Stimulated activated CD4-positive, alpha-beta T cell treated with anti-CD3 and anti-CD28 coated beads, Interleukin-12 subunit alpha, Interleukin-12 subunit beta, amount 100 ng/mL, for 24 hours (primary cell): ENCODE measurements at regions not wholly inside any gene's neighbourhood (a gene's known extent, or its start where the extent isn't known, plus 50 kb on each side); places are given as distances from the start of the nearest gene placed in this dataset.
"Not testable (repeated sequence)": the region's sequence is repeated elsewhere in the genome, so short reads cannot be mapped to it uniquely, and the experiment has no call there.

Experiments used
- DNase-seq, 2 experiments: peaks; one replicate each; pipeline ENCODE4 v3.0.0-alpha.2; 2020; ENCODE audit warnings: low read depth in 2 of 2

DNA sequence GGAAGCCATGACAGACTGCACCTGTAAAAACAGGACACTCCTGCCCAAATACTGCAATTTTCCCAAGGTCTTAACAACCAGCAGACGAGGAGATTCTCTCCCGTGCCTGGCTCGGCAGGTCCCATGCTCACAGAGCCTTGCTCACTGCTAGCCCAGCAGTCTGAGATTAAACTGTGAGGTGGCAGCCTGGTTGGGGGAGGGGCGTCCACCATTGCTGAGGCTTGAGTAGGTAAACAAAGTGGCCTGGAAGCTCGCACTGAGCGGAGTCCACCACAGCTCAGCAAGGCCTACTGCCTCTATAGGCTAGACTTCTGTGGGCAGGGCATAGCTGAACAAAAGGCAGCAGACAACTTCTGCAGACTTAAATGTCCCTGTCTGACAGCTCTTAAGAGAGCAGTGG lies 80.3 kb downstream of the ANXA5 start:
- not testable (repeated sequence) for DNase-seq

DNA sequence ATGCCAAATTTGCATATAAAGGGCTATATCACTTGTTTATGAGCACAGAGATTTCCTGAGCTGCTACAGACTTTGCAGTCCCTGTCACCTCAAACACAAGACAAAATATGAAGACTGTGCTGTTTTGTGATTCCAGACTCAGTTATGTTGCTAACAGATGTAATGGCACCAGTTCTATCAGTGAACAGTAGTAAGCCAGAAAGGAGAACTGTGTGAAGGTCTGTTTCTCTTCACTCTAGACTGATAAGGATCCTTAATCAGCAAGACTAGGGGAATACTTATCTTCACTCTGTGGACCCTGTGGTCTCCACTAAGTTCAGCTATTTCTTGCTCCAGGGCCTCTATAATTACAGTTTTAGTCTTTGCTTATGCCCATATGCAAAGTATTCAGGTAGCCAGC lies 82.7 kb downstream of the ANXA5 start:
- no peak for DNase-seq

DNA sequence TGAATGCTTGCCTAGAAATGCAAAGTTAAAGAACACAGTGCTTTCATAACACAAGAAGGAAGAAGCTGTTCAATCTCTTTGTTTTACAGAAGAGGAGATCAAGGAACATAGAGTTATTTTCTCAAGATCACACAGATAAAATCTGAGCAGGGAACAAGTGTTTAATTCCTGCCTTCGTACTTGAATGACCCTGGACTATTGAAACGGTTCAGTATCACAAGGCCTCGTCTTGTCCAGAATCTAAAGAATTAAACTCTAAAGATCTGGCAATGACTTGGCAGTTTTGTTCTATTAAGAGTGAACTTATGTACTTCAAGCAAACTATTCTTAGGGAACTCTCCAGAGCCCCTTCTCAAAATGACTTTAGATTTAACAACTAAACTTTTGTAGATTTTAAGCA lies 97.7 kb downstream of the ANXA5 start:
- no peak for DNase-seq

DNA sequence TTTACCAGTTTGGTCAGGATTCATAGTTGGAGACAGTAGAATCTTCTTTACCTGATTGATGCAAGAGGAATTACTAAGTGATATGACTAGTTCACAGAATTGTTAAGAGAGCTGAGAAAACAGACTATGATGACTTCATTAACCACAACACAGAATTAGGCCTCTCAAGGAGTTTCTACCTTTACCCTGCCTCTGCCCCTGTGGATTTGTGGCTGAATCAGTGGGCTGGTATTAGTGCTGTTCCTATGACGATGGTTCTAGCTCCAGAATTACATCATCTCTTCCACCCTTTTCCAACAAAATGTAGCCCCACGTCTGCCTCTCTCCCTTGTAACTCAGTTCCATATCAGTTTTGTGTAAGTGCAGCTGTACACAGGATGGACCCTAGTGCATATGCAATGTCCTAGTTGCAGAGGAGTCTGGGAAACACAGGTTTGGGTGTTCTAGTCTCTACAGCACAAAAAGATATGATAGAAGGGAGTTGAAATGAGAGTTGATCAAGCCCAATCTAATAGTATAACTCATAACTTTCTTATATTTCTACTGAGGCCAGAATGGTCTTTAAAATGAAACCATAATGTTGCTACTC lies 99.3 kb downstream of the ANXA5 start:
- no peak for DNase-seq

DNA sequence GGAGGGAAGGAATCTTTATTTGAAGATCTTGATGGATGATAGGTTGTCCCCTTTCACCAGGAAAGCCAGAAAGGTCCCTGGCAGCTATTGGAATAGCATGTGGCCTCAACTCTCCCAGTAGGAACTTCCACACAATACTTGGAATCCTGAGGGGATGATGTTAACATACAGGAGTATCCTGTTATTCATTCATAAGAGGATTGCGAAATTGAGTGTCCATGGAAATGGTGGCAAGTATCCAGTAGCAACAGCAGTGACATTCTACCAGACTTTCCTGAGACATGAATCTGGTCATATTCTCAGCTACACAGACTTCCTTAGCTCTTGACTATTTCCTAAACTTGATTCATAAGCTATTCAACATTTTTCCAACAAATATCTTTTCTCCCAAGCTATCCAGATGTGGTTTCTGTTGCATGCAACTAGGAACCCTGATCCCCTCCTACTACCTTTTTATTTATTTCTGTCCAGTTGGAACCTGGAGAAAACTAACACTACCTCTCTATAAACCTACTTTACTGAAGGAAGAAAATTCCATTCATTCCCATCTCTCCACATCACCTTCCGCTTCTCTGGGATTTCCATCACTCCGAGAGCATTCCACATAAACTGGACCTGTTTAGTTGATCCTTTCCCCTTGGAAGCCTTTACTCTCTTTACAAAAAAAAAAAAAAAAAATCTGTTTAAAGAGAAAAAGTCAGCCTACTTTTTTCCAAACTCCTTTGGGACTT lies 101.8 kb downstream of the ANXA5 start:
- DNase-seq = no peak

DNA sequence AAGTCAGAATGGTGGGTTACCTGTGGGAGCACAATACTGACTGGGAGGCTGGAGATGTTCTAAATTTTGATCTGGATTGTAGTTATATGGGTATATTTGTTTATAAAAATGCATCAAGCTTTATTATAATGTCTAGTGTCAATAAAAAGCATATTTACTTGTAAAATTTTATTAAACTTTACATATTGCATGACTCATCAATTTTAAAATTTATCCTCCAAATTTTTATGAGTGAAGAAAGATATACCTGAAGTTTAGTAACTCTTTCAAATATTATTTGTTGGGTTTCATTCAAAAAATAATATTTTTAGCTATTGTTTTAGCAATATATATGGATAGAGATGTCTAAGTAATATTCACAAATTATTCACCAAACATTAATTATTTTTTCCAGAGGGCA lies 103.0 kb downstream of the ANXA5 start:
- DNase-seq = no peak

DNA sequence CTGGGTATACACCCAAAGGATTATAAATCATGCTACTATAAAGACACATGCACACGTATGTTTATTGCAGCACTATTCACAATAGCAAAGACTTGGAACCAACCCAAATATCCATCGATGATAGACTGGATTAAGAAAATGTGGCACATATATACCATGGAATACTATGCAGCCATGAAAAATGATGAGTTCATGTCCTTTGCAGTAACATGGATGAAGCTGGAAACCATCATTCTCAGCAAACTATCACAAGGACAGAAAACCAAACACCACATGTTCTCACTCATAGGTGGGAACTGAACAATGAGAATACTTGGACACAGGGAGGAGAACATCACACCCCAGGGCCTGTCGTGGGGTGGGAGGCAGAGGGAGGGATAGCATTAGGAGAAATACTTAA lies 104.5 kb downstream of the ANXA5 start:
- not testable (repeated sequence) for DNase-seq

- DNase-seq = no peak
These were observed 111.9 kb downstream of the ANXA5 start for GRCh38 chr4:121584836-121585235.

- DNase-seq = no peak
These were observed 113.4 kb downstream of the ANXA5 start for GRCh38 chr4:121583396-121583795.

DNA sequence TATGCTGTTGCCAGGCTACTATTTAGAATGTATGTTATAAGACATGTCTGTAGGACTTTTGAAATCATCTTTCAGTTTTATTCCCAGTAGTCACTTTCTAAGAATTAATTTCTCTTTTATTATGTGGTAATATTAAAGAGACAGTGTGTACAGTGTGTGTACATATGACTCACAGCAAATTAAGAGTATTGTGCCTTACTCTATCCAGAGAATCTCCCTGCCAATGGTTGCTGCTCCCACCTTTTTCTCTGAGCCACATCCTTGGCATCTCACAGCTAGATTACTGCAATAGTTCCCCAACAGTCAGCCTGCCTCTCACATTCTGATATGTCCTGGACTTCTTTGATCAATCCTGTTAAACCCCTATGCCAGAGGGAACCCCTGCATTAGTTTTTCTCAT lies 114.5 kb downstream of the ANXA5 start:
- no peak for DNase-seq

GRCh38 chr4:121575392-121575791 lies 121.4 kb downstream of the ANXA5 start:
- not testable (repeated sequence) for DNase-seq

GRCh38 chr4:121574618-121575017 lies 122.2 kb downstream of the ANXA5 start:
- no peak for DNase-seq

GRCh38 chr4:121567748-121568147 lies 129.0 kb downstream of the ANXA5 start:
- no peak for DNase-seq

GRCh38 chr4:121564840-121565375 lies 131.9 kb downstream of the ANXA5 start:
- no peak for DNase-seq

GRCh38 chr4:121562811-121563210 lies 134.0 kb downstream of the ANXA5 start:
- DNase-seq = no peak

DNA sequence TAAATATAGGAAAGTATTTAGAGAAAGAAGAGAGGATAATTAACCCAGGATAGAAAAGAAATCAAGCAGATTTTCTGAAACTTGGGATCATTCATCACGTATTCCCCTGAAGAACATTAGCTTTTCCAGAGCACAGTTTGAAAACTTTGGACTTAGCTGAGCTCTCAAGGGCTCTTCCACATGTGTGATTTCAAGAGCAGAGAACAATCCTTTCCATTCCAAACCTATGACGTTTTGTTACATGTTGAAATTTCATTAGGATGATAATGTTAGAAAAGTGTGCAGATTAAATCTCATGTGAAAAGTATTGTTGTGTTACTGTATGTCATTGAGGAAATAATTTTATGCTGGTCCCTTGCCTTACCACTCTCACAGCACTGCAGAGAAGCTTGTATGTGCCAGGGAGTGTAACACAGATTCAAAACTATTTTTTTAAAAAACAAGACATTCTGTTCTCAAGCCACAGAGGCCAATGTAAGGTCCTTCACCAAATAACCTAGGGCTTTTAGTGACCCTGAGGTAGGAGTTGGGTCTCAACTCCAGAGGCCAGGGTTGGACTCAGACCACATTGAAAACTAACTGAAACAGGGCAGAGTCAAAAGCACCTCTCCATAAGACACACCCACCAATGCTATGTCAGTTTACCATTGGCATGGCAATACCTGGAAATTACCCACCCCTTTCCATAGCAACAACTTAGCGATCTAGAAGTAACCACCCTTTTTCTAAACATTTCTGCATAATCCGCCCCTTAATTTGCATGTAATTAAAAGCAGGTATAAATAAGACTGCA lies 141.3 kb downstream of the ANXA5 start:
- DNase-seq = no peak

DNA sequence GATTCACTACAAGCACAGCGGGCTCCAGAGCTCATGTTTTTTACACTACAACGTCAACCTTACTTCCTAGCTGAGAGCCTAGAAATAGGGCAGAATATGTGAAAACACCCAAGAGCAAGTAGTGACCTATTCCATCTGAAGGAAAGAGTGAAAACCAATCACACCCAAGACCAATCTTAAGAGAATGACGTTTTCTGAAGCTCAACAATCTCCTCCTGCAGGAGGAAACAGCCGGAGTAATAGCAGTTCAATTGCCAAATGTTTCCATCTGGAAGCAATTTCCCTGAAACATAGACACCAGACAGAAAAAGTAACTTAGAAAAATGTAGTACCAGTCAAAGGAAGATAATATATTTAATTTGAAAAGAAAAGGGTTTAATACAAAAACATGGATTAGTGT lies 142.4 kb downstream of the ANXA5 start:
- no peak for DNase-seq

GRCh38 chr4:121551881-121552280 lies 144.9 kb downstream of the ANXA5 start:
- DNase-seq = no peak

GRCh38 chr4:121551271-121551670 lies 145.5 kb downstream of the ANXA5 start:
- no peak for DNase-seq

DNA sequence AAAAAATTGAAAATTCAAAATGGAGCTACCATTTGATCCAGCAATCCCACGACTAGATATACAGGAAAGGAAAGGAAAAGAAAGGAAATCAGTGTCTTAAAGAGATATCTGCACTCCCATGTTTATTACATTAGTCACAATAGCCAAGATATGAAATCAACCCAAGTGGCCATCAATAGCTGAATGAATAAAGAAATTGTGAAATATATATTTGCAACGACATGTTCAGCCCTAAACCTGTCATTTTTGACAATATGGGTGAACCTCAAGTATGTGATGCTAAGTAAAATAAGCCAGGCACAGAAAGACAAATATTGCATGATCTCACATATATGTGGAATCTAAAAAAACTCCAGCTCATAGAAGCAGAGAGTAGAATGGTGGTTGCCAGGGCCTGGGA lies 155.1 kb downstream of the ANXA5 start:
- no peak for DNase-seq

DNA sequence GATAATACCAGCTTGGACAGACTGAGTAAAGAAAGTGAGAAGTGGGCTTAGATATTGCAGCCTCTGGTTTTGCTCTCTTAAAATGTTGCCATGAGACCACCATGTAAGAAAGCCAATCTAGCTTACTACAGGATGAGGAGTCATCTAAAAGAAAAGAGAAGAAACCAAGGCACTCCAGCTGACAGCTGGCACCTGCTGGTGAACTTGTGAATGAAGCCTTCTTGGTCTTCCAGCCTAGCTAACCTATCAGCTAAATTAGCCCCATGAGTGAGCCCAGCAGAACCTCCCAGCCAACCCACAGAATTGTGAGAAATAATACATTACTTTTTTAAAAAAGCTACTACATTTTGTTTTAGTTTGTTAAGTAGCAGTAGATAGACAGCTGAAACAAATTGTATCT lies 154.5 kb upstream of the QRFPR start:
- no peak for DNase-seq

- no peak for DNase-seq
These were observed 153.4 kb upstream of the QRFPR start for GRCh38 chr4:121534187-121534586.

DNA sequence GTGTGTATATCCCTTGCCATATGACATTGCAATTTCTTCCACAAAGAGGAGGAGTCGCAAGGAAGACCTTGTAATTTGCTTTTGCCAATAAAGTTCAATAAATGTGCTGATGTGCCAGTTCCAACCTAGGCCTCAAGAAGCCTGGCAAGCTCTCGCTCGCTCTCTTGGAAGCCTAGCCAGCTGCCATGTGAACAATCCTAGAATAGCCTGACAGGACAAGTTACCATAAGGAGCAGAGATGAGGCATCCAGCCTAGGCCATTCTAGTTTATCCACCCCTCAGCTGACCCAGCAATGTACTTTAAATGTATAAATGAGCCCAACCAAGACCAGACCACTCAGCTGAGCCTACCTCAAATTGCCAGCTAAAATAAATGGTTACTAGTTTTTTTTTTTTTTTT lies 145.7 kb upstream of the QRFPR start:
- no peak for DNase-seq
